SK-N-SH treated with all-trans-retinoic acid at 6 μM for 48 hours (cell line): ENCODE measurements at regions not wholly inside any gene's neighbourhood (a gene's known extent, or its start where the extent isn't known, plus 50 kb on each side); places are given as distances from the start of the nearest gene placed in this dataset.

Source experiments
- ARNTL ChIP-seq: fragments of 450-650 bp; formaldehyde crosslinking; IDR thresholded peaks from 2 replicates; pipeline ENCODE4 v1.5.0; 2020; ENCODE audit warnings: low read depth, mild to moderate bottlenecking, moderate library complexity, borderline replicate concordance
- POU6F1 ChIP-seq: fragments of 250-450 bp; sonication (Bioruptor Pico); IDR thresholded peaks from 2 replicates; pipeline ENCODE4 v1.8.0; 2021; ENCODE audit warnings: low read depth, mild to moderate bottlenecking, moderate library complexity, borderline replicate concordance
- PPARA ChIP-seq: fragments of 250-450 bp; sonication (Bioruptor Pico); IDR thresholded peaks from 2 replicates; pipeline ENCODE4 v1.5.0; 2020; ENCODE audit warnings: mild to moderate bottlenecking, borderline replicate concordance
- RARB ChIP-seq: fragments of 250-450 bp; sonication (Bioruptor Pico); IDR thresholded peaks from 2 replicates; pipeline ENCODE4 v1.8.0; 2021; ENCODE audit warnings: mild to moderate bottlenecking, moderate library complexity
- SNAI2 ChIP-seq: fragments of 250-450 bp; sonication (Bioruptor Pico); IDR thresholded peaks from 2 replicates; pipeline ENCODE4 v1.5.0; 2020; ENCODE audit warnings: mild to moderate bottlenecking, moderate library complexity
- ZFP3 ChIP-seq: fragments of 250-450 bp; sonication (Bioruptor Pico); IDR thresholded peaks from 2 replicates; pipeline ENCODE4 v1.5.0; 2020; ENCODE audit warnings: mild to moderate bottlenecking, moderate library complexity
- ZFP30 ChIP-seq: fragments of 450-650 bp; formaldehyde crosslinking; IDR thresholded peaks from 2 replicates; pipeline ENCODE4 v1.5.0; 2022; ENCODE audit warnings: mild to moderate bottlenecking, moderate library complexity
- TF ChIP-seq, protein P1 (sequence below): fragments of 250-450 bp; sonication (Bioruptor Pico); IDR thresholded peaks from 2 replicates; pipeline ENCODE4 v1.5.0; 2020; ENCODE audit warnings: mild to moderate bottlenecking, moderate library complexity

- TF ChIP-seq ZFP3 (no peak), ARNTL (CRISPR knock-in tag) (no peak), RARB (CRISPR knock-in tag) (no peak), SNAI2 (CRISPR knock-in tag) (no peak), POU6F1 (CRISPR knock-in tag) (no peak), PPARA (no peak), ZFP30 (CRISPR knock-in tag) (no peak)
- TF ChIP-seq, protein P1, sequence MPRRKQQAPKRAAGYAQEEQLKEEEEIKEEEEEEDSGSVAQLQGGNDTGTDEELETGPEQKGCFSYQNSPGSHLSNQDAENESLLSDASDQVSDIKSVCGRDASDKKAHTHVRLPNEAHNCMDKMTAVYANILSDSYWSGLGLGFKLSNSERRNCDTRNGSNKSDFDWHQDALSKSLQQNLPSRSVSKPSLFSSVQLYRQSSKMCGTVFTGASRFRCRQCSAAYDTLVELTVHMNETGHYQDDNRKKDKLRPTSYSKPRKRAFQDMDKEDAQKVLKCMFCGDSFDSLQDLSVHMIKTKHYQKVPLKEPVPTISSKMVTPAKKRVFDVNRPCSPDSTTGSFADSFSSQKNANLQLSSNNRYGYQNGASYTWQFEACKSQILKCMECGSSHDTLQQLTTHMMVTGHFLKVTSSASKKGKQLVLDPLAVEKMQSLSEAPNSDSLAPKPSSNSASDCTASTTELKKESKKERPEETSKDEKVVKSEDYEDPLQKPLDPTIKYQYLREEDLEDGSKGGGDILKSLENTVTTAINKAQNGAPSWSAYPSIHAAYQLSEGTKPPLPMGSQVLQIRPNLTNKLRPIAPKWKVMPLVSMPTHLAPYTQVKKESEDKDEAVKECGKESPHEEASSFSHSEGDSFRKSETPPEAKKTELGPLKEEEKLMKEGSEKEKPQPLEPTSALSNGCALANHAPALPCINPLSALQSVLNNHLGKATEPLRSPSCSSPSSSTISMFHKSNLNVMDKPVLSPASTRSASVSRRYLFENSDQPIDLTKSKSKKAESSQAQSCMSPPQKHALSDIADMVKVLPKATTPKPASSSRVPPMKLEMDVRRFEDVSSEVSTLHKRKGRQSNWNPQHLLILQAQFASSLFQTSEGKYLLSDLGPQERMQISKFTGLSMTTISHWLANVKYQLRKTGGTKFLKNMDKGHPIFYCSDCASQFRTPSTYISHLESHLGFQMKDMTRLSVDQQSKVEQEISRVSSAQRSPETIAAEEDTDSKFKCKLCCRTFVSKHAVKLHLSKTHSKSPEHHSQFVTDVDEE (CRISPR knock-in tag) = no peak
These were observed 85.0 kb upstream of the IRX4 start for GRCh38 chr5:1967736-1968135.
